ENCODE measurements at regions not wholly inside any gene's neighbourhood (a gene's known extent, or its start where the extent isn't known, plus 50 kb on each side); places are given as distances from the start of the nearest gene placed in this dataset.

- no peak for DNase-seq (ENCODE audit: low spot score)
Observed at GRCh38 chr9:38162332-38163211, 93.5 kb upstream of the SHB start.

- peak; percentile 59 for DNase-seq (ENCODE audit: low spot score)
Observed at GRCh38 chr9:38160613-38161215, 91.7 kb upstream of the SHB start.

GRCh38 chr9:38159599-38159998, 90.6 kb upstream of the SHB start:
- DNase-seq (ENCODE audit: low spot score) = no peak

- DNase-seq (ENCODE audit: low spot score) = no peak
Observed at GRCh38 chr9:38158628-38159027, 89.6 kb upstream of the SHB start.

GRCh38 chr9:38157711-38158110, 88.7 kb upstream of the SHB start:
- no peak for DNase-seq (ENCODE audit: low spot score)

GRCh38 chr9:38154501-38155421, 85.7 kb upstream of the SHB start:
- DNase-seq (ENCODE audit: low spot score) = no peak

GRCh38 chr9:38153910-38154291, 84.9 kb upstream of the SHB start:
- DNase-seq (ENCODE audit: low spot score) = no peak

GRCh38 chr9:38153152-38153909, 84.3 kb upstream of the SHB start:
- no peak for DNase-seq (ENCODE audit: low spot score)

- no peak for DNase-seq (ENCODE audit: low spot score)
Observed at GRCh38 chr9:38149647-38150046, 80.6 kb upstream of the SHB start.

- DNase-seq (ENCODE audit: low spot score) = no peak
Observed at GRCh38 chr9:38146844-38147243, 77.8 kb upstream of the SHB start.

- DNase-seq (ENCODE audit: low spot score) = no peak
Observed at GRCh38 chr9:38145526-38146053, 76.6 kb upstream of the SHB start.

- no peak for DNase-seq (ENCODE audit: low spot score)
Observed at GRCh38 chr9:38144421-38144820, 75.4 kb upstream of the SHB start.

GRCh38 chr9:38141746-38142591, 72.9 kb upstream of the SHB start:
- DNase-seq (ENCODE audit: low spot score) = no peak

GRCh38 chr9:38138276-38138675, 69.2 kb upstream of the SHB start:
- DNase-seq (ENCODE audit: low spot score) = no peak

- no peak for DNase-seq (ENCODE audit: low spot score)
Observed at GRCh38 chr9:38137342-38137741, 68.3 kb upstream of the SHB start.

GRCh38 chr9:38136386-38136785, 67.4 kb upstream of the SHB start:
- no peak for DNase-seq (ENCODE audit: low spot score)

- no peak for DNase-seq (ENCODE audit: low spot score)
Observed at GRCh38 chr9:38134611-38135237, 65.7 kb upstream of the SHB start.

- no peak for DNase-seq (ENCODE audit: low spot score)
Observed at GRCh38 chr9:38133595-38133994, 64.6 kb upstream of the SHB start.

GRCh38 chr9:38132956-38133355, 63.9 kb upstream of the SHB start:
- DNase-seq (ENCODE audit: low spot score) = no peak

GRCh38 chr9:38131729-38132128, 62.7 kb upstream of the SHB start:
- DNase-seq (ENCODE audit: low spot score) = no peak

Data from HT-29 (cell line).